ENCODE measurements at regions not wholly inside any gene's neighbourhood (a gene's known extent, or its start where the extent isn't known, plus 50 kb on each side); places are given as distances from the start of the nearest gene placed in this dataset.

DNA sequence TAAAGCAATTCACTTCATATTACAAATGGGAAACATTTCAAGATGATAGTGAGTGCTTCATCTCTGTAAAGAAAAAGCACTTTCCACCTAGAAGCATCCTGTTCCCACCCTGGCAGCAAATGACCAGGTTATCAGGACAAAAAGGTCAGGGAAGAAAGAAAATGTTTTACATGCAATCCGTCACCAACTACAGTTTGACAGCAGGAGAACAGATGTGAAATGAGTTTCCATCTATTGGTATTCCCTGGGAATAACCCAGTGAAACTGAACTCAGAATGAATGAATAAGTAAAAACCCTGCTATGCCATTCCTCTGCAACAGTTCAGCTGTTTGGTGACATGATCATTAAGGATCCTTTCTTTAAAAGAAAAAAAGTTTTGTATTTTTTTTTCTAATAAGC, 67.6 kb downstream of the HTR1A start:
- Histone ChIP-seq H3K4me2 (ENCODE audit: insufficient read depth in 1 of 2, low read depth in 2 of 2, low read length in 2 of 2) (no peak overlapping the region), H3K18ac (ENCODE audit: extremely low read depth, low read length) (no peak overlapping the region), H3K9ac (replicated peaks in 1 of 4; ENCODE audit: extremely low read depth in 1 of 4, low read depth in 3 of 4, low read length in 3 of 4) (no peak overlapping the region), H3K27ac (ENCODE audit: low read depth, low read length) (no peak overlapping the region), H2AK5ac (ENCODE audit: low read depth, low read length) (no peak overlapping the region), H2BK5ac (ENCODE audit: low read depth, low read length) (no peak overlapping the region), H3K56ac (replicated peaks; ENCODE audit: insufficient read length, low read depth, low read length) (no peak overlapping the region), H4K91ac (replicated peaks; ENCODE audit: insufficient read length, low read length) (no peak overlapping the region), H2BK120ac (replicated peaks; ENCODE audit: low read depth, low read length) (no peak overlapping the region), H3K14ac (ENCODE audit: insufficient read length) (no peak overlapping the region), H3K79me2 (ENCODE audit: control insufficient read depth in 1 of 2, insufficient read depth in 2 of 2, low read length in 2 of 2) (no peaks in the 10 kb centered on the region), H4K20me1 (replicated peaks in 1 of 2; ENCODE audit: control insufficient read depth in 1 of 2, insufficient read depth in 2 of 2, low read length in 2 of 2) (no peaks in the 10 kb centered on the region), H3K4ac (replicated peaks; ENCODE audit: insufficient read length, low read depth, low read length) (no peak overlapping the region), H2BK12ac (ENCODE audit: low read depth, low read length) (no peak overlapping the region), H2AFZ (ENCODE audit: low read length) (no peak overlapping the region), H3K4me1 (replicated peaks in 1 of 4; ENCODE audit: control insufficient read depth in 3 of 4, insufficient read depth in 4 of 4, low read length in 3 of 4) (no peaks in the 10 kb centered on the region), H3K23ac (ENCODE audit: insufficient read length) (no peak overlapping the region), H3K23me2 (ENCODE audit: low read depth, low read length) (no peaks in the 10 kb centered on the region), H3K27me3 (replicated peaks in 1 of 4; ENCODE audit: control insufficient read depth in 3 of 4, extremely low read depth in 1 of 4, insufficient read depth in 3 of 4, low read length in 3 of 4) (no peaks in the 10 kb centered on the region), H3K36me3 (ENCODE audit: control insufficient read depth in 2 of 4, insufficient read depth in 4 of 4, low read length in 3 of 4) (no peaks in the 10 kb centered on the region), H4K8ac (ENCODE audit: extremely low read depth, insufficient read depth, low read length) (no peak overlapping the region), H2BK15ac (ENCODE audit: low read length) (no peak overlapping the region), H3K79me1 (ENCODE audit: low read depth, low read length) (no peaks in the 10 kb centered on the region), H2BK20ac (ENCODE audit: low read length) (no peak overlapping the region), H3K4me3 (ENCODE audit: extremely low read depth in 1 of 4, insufficient read depth in 2 of 4, low read depth in 3 of 4, low read length in 4 of 4) (no peak overlapping the region), H3K9me3 (ENCODE audit: insufficient read depth in 2 of 2, low read depth in 1 of 2, low read length in 1 of 2) (no peaks in the 10 kb centered on the region), H4K5ac (ENCODE audit: insufficient read length, low read depth, low read length) (no peak overlapping the region)
- CTCF ChIA-PET (ENCODE audit: partially characterized antibody): no interaction called here
- POLR2A ChIA-PET (ENCODE audit: partially characterized antibody): no interaction called here
- WGBS, 2 experiments (ENCODE audit: extremely low coverage in 1 of 2, insufficient coverage in 1 of 2, insufficient read length in 1 of 2, insufficient replicate concordance in 2 of 2, low coverage in 1 of 2, low lambda C conversion rate in 2 of 2, missing lambda C conversion rate in 1 of 2): 81% methylated on average over 1 of the region's 1 CpG; no CpG with 5 or more reads in 1 of the 2 experiments
- DNase-seq (ENCODE audit: low read depth in 1 of 2, low spot score in 2 of 2): no peak
- TF ChIP-seq PHF8 (conservative IDR thresholded peaks at IDR 0.05; ENCODE audit: low read depth, low read length) (no peak), JUN (IDR thresholded peaks at IDR 0.05; ENCODE audit: low read depth, low read length) (no peak), SP1 (IDR thresholded peaks at IDR 0.05; ENCODE audit: low read depth, low read length) (no peak), SRF (IDR thresholded peaks at IDR 0.05; ENCODE audit: low read depth, low read length) (no peak), RBBP5 (IDR thresholded peaks at IDR 0.05; ENCODE audit: borderline replicate concordance, low read depth, low read length) (no peak), TBP (IDR thresholded peaks at IDR 0.05; ENCODE audit: low read depth, low read length) (no peak), MAX (IDR thresholded peaks at IDR 0.05) (no peak), KDM4A (IDR thresholded peaks at IDR 0.05; ENCODE audit: low read depth, low read length, severe bottlenecking) (no peak)
- no peak for FAIRE-seq

Measured in H1 (cell line).